NT2/D1 (cell line): ENCODE measurements at regions not wholly inside any gene's neighbourhood (a gene's known extent, or its start where the extent isn't known, plus 50 kb on each side); places are given as distances from the start of the nearest gene placed in this dataset.

Experiments
- YY1 ChIP-seq: IDR thresholded peaks from 2 replicates; pipeline ENCODE4 v1.6.1; 2011; ENCODE audit not compliant: insufficient read length, insufficient read depth
- ZNF274 ChIP-seq: IDR thresholded peaks from 2 replicates; pipeline ENCODE4 v1.6.1; 2011; ENCODE audit warnings: mild to moderate bottlenecking, low read depth, low read length

DNA sequence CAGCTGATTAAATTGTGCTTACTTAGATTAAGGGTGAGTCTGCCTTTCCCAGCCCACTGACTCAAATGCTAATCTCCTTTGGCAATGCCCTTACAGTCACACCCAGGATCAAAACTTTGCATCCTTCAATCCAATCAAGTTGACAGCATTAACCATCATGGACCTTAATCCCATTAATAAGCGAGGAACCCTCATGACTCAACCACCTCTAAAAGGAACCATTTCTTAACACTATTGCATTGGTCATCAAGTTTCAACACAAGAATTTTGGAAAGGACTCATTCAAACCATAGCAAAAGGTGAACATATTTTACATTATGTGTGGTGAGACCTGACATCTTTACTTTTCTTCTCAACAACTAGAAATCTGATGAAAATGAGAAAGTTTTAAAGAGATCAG lies 187.0 kb downstream of the OSR1 start:
- no peak for TF ChIP-seq YY1
- no peak for TF ChIP-seq ZNF274
